NCI-H146 treated with DMSO at 0.1 percent for 48 hours (cell line): ENCODE measurements at regions not wholly inside any gene's neighbourhood (a gene's known extent, or its start where the extent isn't known, plus 50 kb on each side); places are given as distances from the start of the nearest gene placed in this dataset.
"Not testable (repeated sequence)": the region's sequence is repeated elsewhere in the genome, so short reads cannot be mapped to it uniquely, and the experiment has no call there.

Experiments
- DNase-seq: peaks from one replicate; lab custom pipeline; 2025; ENCODE audit not compliant: unreplicated experiment; lab: John Stamatoyannopoulos, UW

GRCh38 chr2:219724628-219725027 lies 97.2 kb downstream of the SLC4A3 start:
- DNase-seq, result no peak

GRCh38 chr2:219726916-219727315 lies 99.5 kb downstream of the SLC4A3 start:
- DNase-seq, result no peak

- no peak for DNase-seq
Measured at GRCh38 chr2:219727771-219728429, 100.5 kb downstream of the SLC4A3 start.

- DNase-seq, result no peak
Measured at GRCh38 chr2:219728991-219729487, 101.6 kb downstream of the SLC4A3 start.

- DNase-seq, result no peak
Measured at GRCh38 chr2:219731173-219731572, 103.7 kb downstream of the SLC4A3 start.

GRCh38 chr2:219733106-219733505 lies 105.7 kb downstream of the SLC4A3 start:
- DNase-seq, result no peak

GRCh38 chr2:219733746-219734145 lies 106.3 kb downstream of the SLC4A3 start:
- no peak for DNase-seq

- DNase-seq, result peak; percentile 7
Measured at GRCh38 chr2:219736209-219736608, 108.8 kb downstream of the SLC4A3 start.

- DNase-seq, result no peak
Measured at GRCh38 chr2:219737270-219737691, 109.9 kb downstream of the SLC4A3 start.

- DNase-seq, result no peak
Measured at GRCh38 chr2:219739066-219739465, 111.6 kb downstream of the SLC4A3 start.

GRCh38 chr2:219739866-219740440 lies 112.5 kb downstream of the SLC4A3 start:
- DNase-seq, result no peak

- DNase-seq, result no peak
Measured at GRCh38 chr2:219743548-219743947, 116.1 kb downstream of the SLC4A3 start.

- no peak for DNase-seq
Measured at GRCh38 chr2:219744066-219744465, 116.6 kb downstream of the SLC4A3 start.

- no peak for DNase-seq
Measured at GRCh38 chr2:219744600-219744999, 117.2 kb downstream of the SLC4A3 start.

GRCh38 chr2:219747637-219748036 lies 120.2 kb downstream of the SLC4A3 start:
- DNase-seq, result no peak

GRCh38 chr2:219748671-219749570 lies 121.5 kb downstream of the SLC4A3 start:
- DNase-seq, result no peak

- not testable (repeated sequence) for DNase-seq
Measured at GRCh38 chr2:219751121-219751520, 123.7 kb downstream of the SLC4A3 start.

- no peak for DNase-seq
Measured at GRCh38 chr2:219752726-219753125, 125.3 kb downstream of the SLC4A3 start.

GRCh38 chr2:219758907-219759680 lies 131.7 kb downstream of the SLC4A3 start:
- DNase-seq, result no peak

- no peak for DNase-seq
Measured at GRCh38 chr2:219759801-219760200, 132.4 kb downstream of the SLC4A3 start.
